WTC11 (cell line): ENCODE measurements at regions not wholly inside any gene's neighbourhood (a gene's known extent, or its start where the extent isn't known, plus 50 kb on each side); places are given as distances from the start of the nearest gene placed in this dataset.

Experiments used
- ATAC-seq: fragments of 200-7000 bp; cut with Tn5 transposase; 2 replicates; pipeline ENCODE4 v1.10.0; 2021; ENCODE audit warnings: mild to moderate bottlenecking, moderate library complexity
- CTCF ChIA-PET: fragments of 300-600 bp; sonication (Branson Sonifier 250); formaldehyde crosslinking; loops from one replicate; lab custom pipeline; 2021; ENCODE audit warnings: antibody characterized with exemption; lab: Charles Lee
- POLR2A ChIA-PET: fragments of 350-600 bp; sonication (Branson Sonifier 250); formaldehyde crosslinking; loops from one replicate; lab custom pipeline; 2021; ENCODE audit warnings: antibody characterized with exemption; lab: Charles Lee
- DNase-seq: peaks from one replicate; pipeline ENCODE4 v3.0.0; 2021; ENCODE audit warnings: low spot score
- H3K27ac Mint-ChIP-seq: 2 replicates; pipeline ENCODE4 v1.8.0; 2021; ENCODE audit warnings: mixed read lengths
- H3K27me3 Mint-ChIP-seq: 2 replicates; pipeline ENCODE4 v1.8.0; 2021; ENCODE audit warnings: low read depth, mild to moderate bottlenecking, moderate library complexity, mixed read lengths
- H3K36me3 Mint-ChIP-seq: 2 replicates; pipeline ENCODE4 v1.8.0; 2021; ENCODE audit warnings: mixed read lengths
- H3K4me1 Mint-ChIP-seq: 2 replicates; pipeline ENCODE4 v1.8.0; 2022; ENCODE audit warnings: mixed read lengths
- H3K4me3 Mint-ChIP-seq: 2 replicates; pipeline ENCODE4 v1.8.0; 2021; ENCODE audit warnings: mild to moderate bottlenecking, moderate library complexity, mixed read lengths
- H3K9me3 Mint-ChIP-seq: 2 replicates; pipeline ENCODE4 v1.8.0; 2021; ENCODE audit warnings: mixed read lengths
- ATF3 ChIP-seq: sonication (generic); formaldehyde crosslinking; conservative IDR thresholded peaks from 2 replicates; pipeline ENCODE4 v1.8.1; 2022; ENCODE audit warnings: mild to moderate bottlenecking, missing genetic modification reagents
- ETV6 ChIP-seq: sonication (generic); formaldehyde crosslinking; IDR thresholded peaks from 2 replicates; pipeline ENCODE4 v1.8.1; 2022; ENCODE audit warnings: mild to moderate bottlenecking, missing genetic modification reagents
- FOXP1 ChIP-seq: sonication (generic); formaldehyde crosslinking; IDR thresholded peaks from 2 replicates; pipeline ENCODE4 v1.8.0; 2022; ENCODE audit warnings: missing genetic modification reagents, mild to moderate bottlenecking, moderate library complexity, borderline replicate concordance
- IRF1 ChIP-seq: sonication (generic); formaldehyde crosslinking; IDR thresholded peaks from 2 replicates; pipeline ENCODE4 v1.8.0; 2023; ENCODE audit warnings: missing genetic modification reagents
- MLX ChIP-seq: sonication (generic); formaldehyde crosslinking; IDR thresholded peaks from 2 replicates; pipeline ENCODE4 v1.8.1; 2023; ENCODE audit warnings: mild to moderate bottlenecking, missing genetic modification reagents, moderate library complexity
- MYBL2 ChIP-seq: sonication (generic); formaldehyde crosslinking; IDR thresholded peaks from 2 replicates; pipeline ENCODE4 v1.8.1; 2023; ENCODE audit warnings: mild to moderate bottlenecking, moderate library complexity, missing genetic modification reagents
- OVOL2 ChIP-seq: fragments of 250-450 bp; sonication (Bioruptor Pico); IDR thresholded peaks from 2 replicates; pipeline ENCODE4 v1.9.0; 2021; ENCODE audit warnings: mild to moderate bottlenecking, borderline replicate concordance
- SMAD4 ChIP-seq: sonication (generic); formaldehyde crosslinking; IDR thresholded peaks from 2 replicates; pipeline ENCODE4 v1.8.0; 2022; ENCODE audit warnings: mild to moderate bottlenecking, missing genetic modification reagents
- SOX15 ChIP-seq: fragments of 250-450 bp; sonication (Bioruptor Pico); IDR thresholded peaks from 2 replicates; pipeline ENCODE4 v1.9.0; 2021; ENCODE audit warnings: mild to moderate bottlenecking
- TCF7 ChIP-seq: sonication (generic); formaldehyde crosslinking; IDR thresholded peaks from 2 replicates; pipeline ENCODE4 v1.8.0; 2022; ENCODE audit warnings: mild to moderate bottlenecking, low read depth, missing genetic modification reagents, moderate library complexity
- TP53 ChIP-seq: sonication (generic); formaldehyde crosslinking; IDR thresholded peaks from 2 replicates; pipeline ENCODE4 v1.8.1; 2023; ENCODE audit warnings: mild to moderate bottlenecking, missing genetic modification reagents
- USF2 ChIP-seq: sonication (generic); formaldehyde crosslinking; IDR thresholded peaks from 2 replicates; pipeline ENCODE4 v1.8.1; 2023; ENCODE audit warnings: mild to moderate bottlenecking, missing genetic modification reagents, moderate library complexity
- ZNF138 ChIP-seq: sonication (generic); formaldehyde crosslinking; conservative IDR thresholded peaks from 2 replicates; pipeline ENCODE4 v1.8.1; 2022; ENCODE audit warnings: mild to moderate bottlenecking, moderate library complexity, missing genetic modification reagents
- ZNF532 ChIP-seq: fragments of 250-450 bp; sonication (Bioruptor Pico); IDR thresholded peaks from 2 replicates; pipeline ENCODE4 v1.9.0; 2021; ENCODE audit warnings: mild to moderate bottlenecking, borderline replicate concordance
- ZNF671 ChIP-seq: fragments of 250-450 bp; sonication (Bioruptor Pico); IDR thresholded peaks from 2 replicates; pipeline ENCODE4 v1.8.0; 2021; ENCODE audit warnings: mild to moderate bottlenecking
- ZSCAN18 ChIP-seq: fragments of 250-450 bp; sonication (Bioruptor Pico); IDR thresholded peaks from 2 replicates; pipeline ENCODE4 v2.1.2; 2022; ENCODE audit warnings: mild to moderate bottlenecking, moderate library complexity

GRCh38 chr11:81995889-81996288 is 737.8 kb downstream of the FAM181B start:
- ATAC-seq (no peak), DNase-seq (no peak)
- Mint-ChIP-seq H3K36me3 (no peaks in the 10 kb centered on the region), H3K4me1 (no peaks in the 10 kb centered on the region), H3K27ac (no peak overlapping the region), H3K27me3 (no peaks in the 10 kb centered on the region), H3K9me3 (peaks cover 10% of the 10 kb centered on the region), H3K4me3 (no peak overlapping the region)
- POLR2A ChIA-PET: no interaction called here
- TF ChIP-seq ZNF138 (CRISPR knock-in tag): no peak
- TF ChIP-seq ZNF671 (CRISPR knock-in tag): no peak
- no peak for TF ChIP-seq MYBL2
- no peak for TF ChIP-seq ATF3 (CRISPR knock-in tag)
- no peak for TF ChIP-seq SOX15 (CRISPR knock-in tag)
- TF ChIP-seq ETV6: no peak
- no peak for TF ChIP-seq IRF1 (CRISPR knock-in tag)
- TF ChIP-seq ZSCAN18 (CRISPR knock-in tag): no peak
- TF ChIP-seq TP53 (CRISPR knock-in tag): no peak
- CTCF ChIA-PET: no interaction called here

GRCh38 chr11:81993755-81994154 is 739.9 kb downstream of the FAM181B start:
- Mint-ChIP-seq H3K9me3 (peaks cover 26% of the 10 kb centered on the region), H3K4me1 (no peaks in the 10 kb centered on the region), H3K36me3 (peaks cover 11% of the 10 kb centered on the region; the same call in 1 of the 2 replicates), H3K4me3 (no peak overlapping the region), H3K27ac (no peak overlapping the region), H3K27me3 (no peaks in the 10 kb centered on the region)
- POLR2A ChIA-PET: no interaction called here
- CTCF ChIA-PET: no interaction called here
- ATAC-seq (no peak), DNase-seq (no peak)
- TF ChIP-seq OVOL2 (no peak), ZNF532 (CRISPR knock-in tag) (no peak), SMAD4 (CRISPR knock-in tag) (no peak), USF2 (CRISPR knock-in tag) (no peak), MLX (CRISPR knock-in tag) (no peak), ZNF138 (CRISPR knock-in tag) (no peak), FOXP1 (no peak), TCF7 (no peak)
